AG04450 (cell line): ENCODE measurements at regions not wholly inside any gene's neighbourhood (a gene's known extent, or its start where the extent isn't known, plus 50 kb on each side); places are given as distances from the start of the nearest gene placed in this dataset.
"Not testable (repeated sequence)": the region's sequence is repeated elsewhere in the genome, so short reads cannot be mapped to it uniquely, and the experiment has no call there.

Experiments
- CTCF ChIA-PET: fragments of 300-600, 350-600 bp; formaldehyde crosslinking; extraction: SDS; loops from one replicate; lab custom pipeline; 2022; ENCODE audit warnings: antibody characterized with exemption, inconsistent platforms; lab: Charles Lee
- POLR2A ChIA-PET: fragments of 350-600 bp; formaldehyde crosslinking; extraction: SDS; loops from one replicate; lab custom pipeline; 2021; ENCODE audit warnings: antibody characterized with exemption, inconsistent platforms; lab: Yijun Ruan, JAX
- DNase-seq: peaks from one replicate; pipeline ENCODE4 v3.0.0-alpha.2; 2011; ENCODE audit warnings: low read depth, low spot score
- H3K27ac ChIP-seq: one replicate; pipeline ENCODE4 v1.5.1; 2012; ENCODE audit warnings: low read depth, low read length, control low read depth
- H3K27me3 ChIP-seq: one replicate; pipeline ENCODE4 v1.6.0; 2012; ENCODE audit warnings: low read length; ENCODE audit not compliant: control insufficient read depth, insufficient read depth
- H3K4me3 ChIP-seq: 2 replicates; pipeline ENCODE4 v1.5.1; 2011; ENCODE audit warnings: mild to moderate bottlenecking, low read depth, low read length, control low read depth
- H3K9me3 ChIP-seq: 2 replicates; pipeline ENCODE4 v1.5.1; 2012; ENCODE audit warnings: low read length; ENCODE audit not compliant: control insufficient read depth, insufficient read depth
- TF ChIP-seq, protein P1 (sequence below): IDR thresholded peaks from 2 replicates; pipeline ENCODE4 v1.5.1; 2011; ENCODE audit warnings: low read depth, low read length, control low read depth, inconsistent platforms

DNA sequence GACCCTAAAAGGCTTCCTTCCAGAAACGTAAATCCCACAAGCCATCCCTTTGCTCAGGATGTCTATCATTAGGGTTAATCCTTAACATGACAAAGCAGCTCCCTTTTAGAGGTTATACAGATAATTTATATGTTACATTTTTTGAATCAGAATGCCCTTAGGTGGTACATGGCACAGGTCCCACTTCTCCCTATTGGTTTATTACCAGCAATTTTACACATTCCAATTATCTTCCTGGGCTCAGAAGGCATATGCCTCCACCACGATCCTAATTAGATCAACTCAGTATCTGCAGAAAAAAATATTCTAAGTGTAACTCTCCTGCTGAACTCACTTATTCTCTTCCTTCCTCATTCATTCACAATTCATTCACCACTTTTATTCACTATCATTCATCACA, 507.0 kb upstream of the MAP2 start:
- TF ChIP-seq, protein P1, sequence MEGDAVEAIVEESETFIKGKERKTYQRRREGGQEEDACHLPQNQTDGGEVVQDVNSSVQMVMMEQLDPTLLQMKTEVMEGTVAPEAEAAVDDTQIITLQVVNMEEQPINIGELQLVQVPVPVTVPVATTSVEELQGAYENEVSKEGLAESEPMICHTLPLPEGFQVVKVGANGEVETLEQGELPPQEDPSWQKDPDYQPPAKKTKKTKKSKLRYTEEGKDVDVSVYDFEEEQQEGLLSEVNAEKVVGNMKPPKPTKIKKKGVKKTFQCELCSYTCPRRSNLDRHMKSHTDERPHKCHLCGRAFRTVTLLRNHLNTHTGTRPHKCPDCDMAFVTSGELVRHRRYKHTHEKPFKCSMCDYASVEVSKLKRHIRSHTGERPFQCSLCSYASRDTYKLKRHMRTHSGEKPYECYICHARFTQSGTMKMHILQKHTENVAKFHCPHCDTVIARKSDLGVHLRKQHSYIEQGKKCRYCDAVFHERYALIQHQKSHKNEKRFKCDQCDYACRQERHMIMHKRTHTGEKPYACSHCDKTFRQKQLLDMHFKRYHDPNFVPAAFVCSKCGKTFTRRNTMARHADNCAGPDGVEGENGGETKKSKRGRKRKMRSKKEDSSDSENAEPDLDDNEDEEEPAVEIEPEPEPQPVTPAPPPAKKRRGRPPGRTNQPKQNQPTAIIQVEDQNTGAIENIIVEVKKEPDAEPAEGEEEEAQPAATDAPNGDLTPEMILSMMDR, result no peak
- no peak overlapping the region for H3K4me3 ChIP-seq
- DNase-seq, result no peak
- ChIA-PET POLR2A (no interaction called here), CTCF (no interaction called here)
- no peak overlapping the region for H3K27ac ChIP-seq
- H3K27me3 ChIP-seq, result no peaks in the 10 kb centered on the region
- H3K9me3 ChIP-seq, result no peaks in the 10 kb centered on the region; the same call in 1 of the 2 replicates

DNA sequence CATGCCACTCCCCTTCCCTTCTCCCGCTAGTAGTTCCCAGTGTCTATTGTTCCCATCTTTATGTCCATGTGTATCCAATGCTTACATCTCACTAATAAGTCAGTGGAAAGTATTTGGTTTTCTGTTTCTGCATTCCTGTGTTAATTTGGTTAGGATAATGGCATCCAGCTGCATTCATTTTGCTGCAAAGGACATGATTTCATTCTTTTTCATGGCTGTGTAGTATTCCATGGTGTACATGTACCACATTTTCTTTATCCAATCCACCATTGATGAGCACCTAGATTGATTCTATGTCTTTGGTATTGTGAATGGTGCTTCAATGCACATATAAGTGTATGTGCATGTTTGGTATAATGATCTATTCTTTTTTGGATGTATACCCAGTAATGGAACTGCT, 502.5 kb upstream of the MAP2 start:
- H3K4me3 ChIP-seq, CTCF ChIA-PET, POLR2A ChIA-PET, H3K27me3 ChIP-seq, DNase-seq, H3K27ac ChIP-seq, H3K9me3 ChIP-seq: not testable (repeated sequence)

DNA sequence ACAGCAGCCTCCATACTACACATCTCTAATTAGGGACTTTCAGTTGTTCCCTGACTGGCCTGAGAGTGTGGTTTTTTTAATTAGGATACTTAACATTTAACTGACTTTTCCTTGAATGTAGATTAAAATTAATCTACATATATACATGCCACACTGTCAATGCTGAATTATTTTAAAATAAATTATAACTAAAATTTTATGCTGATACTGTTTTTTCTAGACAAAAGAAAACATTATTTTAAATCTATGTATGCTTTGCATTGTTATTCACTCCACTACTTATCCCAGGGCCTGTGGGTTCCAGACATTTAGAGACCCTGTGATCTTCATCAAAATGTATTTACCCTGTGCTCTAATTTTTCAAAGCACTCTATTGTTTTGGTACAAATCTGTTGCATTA, 496.0 kb upstream of the MAP2 start:
- Histone ChIP-seq H3K27ac (no peak overlapping the region), H3K9me3 (peaks cover 4% of the 10 kb centered on the region; the same call in 1 of the 2 replicates), H3K4me3 (no peak overlapping the region), H3K27me3 (no peaks in the 10 kb centered on the region)
- ChIA-PET POLR2A (no interaction called here), CTCF (no interaction called here)
- TF ChIP-seq, protein P1, result no peak
- DNase-seq, result no peak

DNA sequence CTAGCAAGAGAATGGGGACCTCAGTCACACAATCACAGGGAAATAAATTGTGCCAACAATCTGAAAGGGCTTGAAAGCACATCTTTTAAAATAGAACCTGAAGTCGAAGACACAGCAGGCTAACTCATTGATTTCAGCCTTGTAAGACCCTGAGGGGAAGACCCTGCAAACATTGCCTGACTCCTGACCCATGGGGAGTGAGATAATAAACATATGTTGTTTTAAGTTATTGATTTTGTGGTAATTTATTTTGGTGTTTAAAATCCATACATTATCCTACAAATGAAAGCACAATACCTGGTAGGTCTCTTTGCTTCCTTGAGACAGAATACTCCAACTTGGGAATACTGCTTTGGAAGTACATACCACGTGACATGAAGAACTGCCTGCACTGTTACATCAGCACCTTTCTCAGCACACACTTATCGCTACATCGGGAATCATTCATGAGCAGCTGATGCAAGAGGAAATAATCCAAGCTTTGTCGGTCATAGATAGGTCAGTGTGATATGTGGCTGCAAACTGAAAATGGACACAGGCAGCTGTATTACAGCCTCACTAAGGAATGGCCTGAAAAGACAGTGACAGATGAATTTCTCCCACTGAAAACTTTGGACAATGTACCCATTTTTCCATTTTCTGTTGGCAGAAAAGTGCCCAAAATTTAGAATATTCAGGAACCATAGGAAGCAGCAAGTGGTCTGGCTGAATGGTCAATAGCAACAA, 494.5 kb upstream of the MAP2 start:
- no peak overlapping the region for H3K27ac ChIP-seq
- H3K27me3 ChIP-seq, result no peaks in the 10 kb centered on the region
- TF ChIP-seq, protein P1, result no peak
- H3K9me3 ChIP-seq, result peaks cover 4% of the 10 kb centered on the region; the same call in 1 of the 2 replicates
- DNase-seq, result no peak
- ChIA-PET POLR2A (no interaction called here), CTCF (no interaction called here)
- no peak overlapping the region for H3K4me3 ChIP-seq

DNA sequence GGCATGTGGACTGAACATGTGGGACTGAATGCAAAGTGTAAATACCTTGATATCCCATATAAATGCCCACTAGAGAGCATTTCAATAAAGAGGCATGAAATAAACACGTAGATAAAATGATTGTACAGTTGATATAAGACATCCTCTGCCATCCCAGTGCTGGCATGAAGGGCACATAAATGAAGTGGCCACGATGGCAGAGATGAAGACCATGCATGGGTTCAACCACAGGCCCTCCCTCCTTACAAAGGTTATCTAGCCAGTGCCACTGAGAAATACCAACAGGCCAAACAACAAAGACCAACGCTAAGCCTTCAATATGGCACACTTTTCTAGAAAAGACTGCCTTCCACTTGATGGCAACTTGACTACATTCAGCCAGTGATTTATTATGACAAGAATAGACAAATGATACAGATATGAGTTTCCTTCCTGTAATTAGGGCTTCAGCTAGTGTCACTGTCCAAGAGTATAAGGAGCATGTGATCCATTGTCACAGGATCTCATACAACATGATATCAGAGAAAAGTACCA, 493.9 kb upstream of the MAP2 start:
- H3K4me3 ChIP-seq, result no peak overlapping the region
- POLR2A ChIA-PET, result no interaction called here
- DNase-seq, result no peak
- no peak overlapping the region for H3K27ac ChIP-seq
- no peaks in the 10 kb centered on the region for H3K27me3 ChIP-seq
- TF ChIP-seq, protein P1, result no peak
- H3K9me3 ChIP-seq, result peaks cover 4% of the 10 kb centered on the region; the same call in 1 of the 2 replicates
- CTCF ChIA-PET, result no interaction called here
